Bronchial epithelial cell (primary cell): ENCODE measurements at regions not wholly inside any gene's neighbourhood (a gene's known extent, or its start where the extent isn't known, plus 50 kb on each side); places are given as distances from the start of the nearest gene placed in this dataset.

ENCODE experiments used
- DNase-seq: peaks from one replicate; pipeline ENCODE4 v3.0.0-alpha.2; 2010; ENCODE audit warnings: low read depth
- FAIRE-seq: peaks from 2 replicates; lab custom pipeline; 2011; peaks lifted over from hg19 to GRCh38; lab: Jason Lieb, UNC
- H3K27me3 ChIP-seq: 2 replicates; pipeline ENCODE4 v1.5.1; 2011; ENCODE audit warnings: low read length; ENCODE audit not compliant: control insufficient read depth, insufficient read depth
- H3K36me3 ChIP-seq: 2 replicates; pipeline ENCODE4 v1.5.1; 2011; ENCODE audit warnings: low read length; ENCODE audit not compliant: control insufficient read depth, insufficient read depth
- H3K4me3 ChIP-seq: 2 replicates; pipeline ENCODE4 v1.5.1; 2011; ENCODE audit warnings: mild to moderate bottlenecking, low read depth, low read length, control low read depth
- TF ChIP-seq, protein P1 (sequence below): IDR thresholded peaks from 2 replicates; pipeline ENCODE4 v1.5.1; 2011; ENCODE audit warnings: mild to moderate bottlenecking, moderate library complexity, low read length, control low read depth, inconsistent platforms; ENCODE audit not compliant: insufficient read depth, severe bottlenecking

DNA sequence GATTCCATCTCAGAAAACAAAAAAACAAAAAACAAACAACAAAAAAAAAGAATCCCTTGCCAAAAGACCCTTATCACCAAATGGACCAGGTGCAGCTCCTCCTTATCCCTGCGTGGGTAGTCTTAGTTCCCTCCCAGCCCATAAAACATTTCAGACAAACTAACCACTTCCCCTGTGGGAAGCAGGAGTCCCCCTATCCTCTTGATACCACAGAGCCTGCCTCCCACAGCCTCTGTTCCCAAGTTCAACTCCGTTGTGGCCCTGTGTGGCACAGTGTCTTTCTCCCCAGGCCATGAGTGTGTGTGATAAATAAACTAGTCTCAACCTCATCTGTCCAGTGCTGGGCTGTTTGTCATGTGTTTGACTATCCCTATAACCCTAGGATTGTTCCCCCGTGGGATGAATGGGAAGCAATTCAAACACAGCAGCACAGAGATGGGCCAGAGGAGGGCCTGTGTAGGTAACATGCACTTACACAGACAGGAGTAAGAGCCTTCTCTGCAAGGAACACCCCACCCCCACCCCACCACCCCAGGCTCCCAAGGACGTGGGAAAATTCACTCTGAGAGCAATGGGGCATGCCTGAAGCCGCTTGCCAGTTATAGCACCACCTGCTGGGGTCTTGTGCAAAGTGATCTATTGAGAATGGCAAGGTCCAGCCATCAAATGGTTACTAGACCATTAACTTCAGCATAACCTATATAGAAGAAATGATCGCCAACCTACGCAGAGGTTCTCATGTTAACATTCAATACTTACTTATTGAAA, 147.1 kb upstream of the GHITM start:
- Histone ChIP-seq H3K4me3 (no peak overlapping the region), H3K27me3 (no peaks in the 10 kb centered on the region), H3K36me3 (no peaks in the 10 kb centered on the region)
- DNase-seq (peak; percentile 33), FAIRE-seq (no peak)
- TF ChIP-seq, protein P1, sequence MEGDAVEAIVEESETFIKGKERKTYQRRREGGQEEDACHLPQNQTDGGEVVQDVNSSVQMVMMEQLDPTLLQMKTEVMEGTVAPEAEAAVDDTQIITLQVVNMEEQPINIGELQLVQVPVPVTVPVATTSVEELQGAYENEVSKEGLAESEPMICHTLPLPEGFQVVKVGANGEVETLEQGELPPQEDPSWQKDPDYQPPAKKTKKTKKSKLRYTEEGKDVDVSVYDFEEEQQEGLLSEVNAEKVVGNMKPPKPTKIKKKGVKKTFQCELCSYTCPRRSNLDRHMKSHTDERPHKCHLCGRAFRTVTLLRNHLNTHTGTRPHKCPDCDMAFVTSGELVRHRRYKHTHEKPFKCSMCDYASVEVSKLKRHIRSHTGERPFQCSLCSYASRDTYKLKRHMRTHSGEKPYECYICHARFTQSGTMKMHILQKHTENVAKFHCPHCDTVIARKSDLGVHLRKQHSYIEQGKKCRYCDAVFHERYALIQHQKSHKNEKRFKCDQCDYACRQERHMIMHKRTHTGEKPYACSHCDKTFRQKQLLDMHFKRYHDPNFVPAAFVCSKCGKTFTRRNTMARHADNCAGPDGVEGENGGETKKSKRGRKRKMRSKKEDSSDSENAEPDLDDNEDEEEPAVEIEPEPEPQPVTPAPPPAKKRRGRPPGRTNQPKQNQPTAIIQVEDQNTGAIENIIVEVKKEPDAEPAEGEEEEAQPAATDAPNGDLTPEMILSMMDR, result peak; percentile 58

DNA sequence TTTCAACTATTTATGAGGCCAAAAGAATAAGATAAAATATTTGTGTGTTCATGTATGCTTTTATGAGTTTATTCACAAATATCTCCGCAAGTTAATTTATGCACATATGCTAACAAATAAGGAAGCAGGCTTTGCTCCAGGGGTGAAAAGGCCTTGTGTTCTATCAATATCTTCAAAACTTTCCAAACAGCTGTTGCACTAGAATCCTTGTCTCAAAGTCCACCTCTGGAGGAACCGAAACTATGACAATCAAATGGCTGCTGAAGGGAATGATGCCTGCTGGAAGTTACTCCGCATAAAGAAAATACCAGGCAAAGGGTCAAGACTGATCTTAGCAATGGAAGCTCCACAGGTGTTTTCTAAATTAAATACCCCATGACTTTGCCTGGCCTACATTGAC, 145.0 kb upstream of the GHITM start:
- TF ChIP-seq, protein P1, result no peak
- FAIRE-seq (no peak), DNase-seq (no peak)
- Histone ChIP-seq H3K27me3 (no peaks in the 10 kb centered on the region), H3K36me3 (no peaks in the 10 kb centered on the region), H3K4me3 (no peak overlapping the region)

DNA sequence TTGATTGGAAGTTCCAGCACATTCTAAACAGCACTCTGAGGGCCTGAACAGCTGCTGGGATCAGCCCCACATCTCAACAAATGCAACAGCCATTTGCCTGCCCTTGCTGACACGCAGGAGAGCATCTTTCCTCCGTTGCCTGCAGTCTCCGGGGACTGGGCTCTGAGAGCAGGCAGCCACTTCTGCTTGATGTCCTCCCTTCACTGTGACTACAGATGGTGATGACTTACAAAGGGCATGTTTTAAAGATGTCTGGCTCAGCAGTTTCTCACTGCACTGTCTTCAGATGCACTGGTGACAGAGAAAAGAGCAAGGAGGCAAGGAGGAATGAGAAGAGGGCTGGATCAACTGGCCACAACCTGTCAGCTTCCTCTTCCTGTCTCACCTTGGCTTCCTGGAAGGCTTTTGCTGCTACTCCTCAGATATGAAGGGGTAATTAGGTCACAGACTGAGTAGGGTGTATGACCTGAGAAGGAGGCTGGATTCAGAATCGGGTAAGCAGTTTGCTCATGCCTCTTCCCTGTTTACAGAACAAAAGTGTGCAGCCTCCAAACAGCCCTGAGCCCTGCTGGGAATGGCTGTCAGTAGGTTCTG, 143.5 kb upstream of the GHITM start:
- TF ChIP-seq, protein P1, result no peak
- no peaks in the 10 kb centered on the region for H3K27me3 ChIP-seq
- H3K36me3 ChIP-seq, result no peaks in the 10 kb centered on the region
- H3K4me3 ChIP-seq, result no peak overlapping the region
- no peak for FAIRE-seq
- DNase-seq, result no peak

DNA sequence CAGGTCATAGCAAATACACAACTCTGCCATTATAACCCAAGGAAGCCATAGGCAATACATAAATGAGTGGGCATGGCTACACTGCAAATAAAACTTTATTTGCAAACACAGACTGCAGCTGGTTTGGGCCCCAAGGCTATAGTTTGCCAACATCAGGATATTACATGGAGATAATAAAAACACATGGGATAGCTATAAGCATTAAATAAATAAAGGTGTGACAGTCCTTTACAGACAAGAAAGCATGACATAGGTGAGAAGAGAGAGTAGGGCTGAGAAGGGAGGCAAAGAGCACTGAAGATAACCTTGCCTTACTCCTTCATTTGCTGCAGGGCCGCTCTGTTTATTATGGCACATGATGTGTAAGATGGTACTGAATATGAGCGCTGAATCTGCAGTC, 135.1 kb upstream of the GHITM start:
- DNase-seq (no peak), FAIRE-seq (no peak)
- no peaks in the 10 kb centered on the region for H3K27me3 ChIP-seq
- no peak overlapping the region for H3K4me3 ChIP-seq
- TF ChIP-seq, protein P1, result no peak
- no peaks in the 10 kb centered on the region for H3K36me3 ChIP-seq

DNA sequence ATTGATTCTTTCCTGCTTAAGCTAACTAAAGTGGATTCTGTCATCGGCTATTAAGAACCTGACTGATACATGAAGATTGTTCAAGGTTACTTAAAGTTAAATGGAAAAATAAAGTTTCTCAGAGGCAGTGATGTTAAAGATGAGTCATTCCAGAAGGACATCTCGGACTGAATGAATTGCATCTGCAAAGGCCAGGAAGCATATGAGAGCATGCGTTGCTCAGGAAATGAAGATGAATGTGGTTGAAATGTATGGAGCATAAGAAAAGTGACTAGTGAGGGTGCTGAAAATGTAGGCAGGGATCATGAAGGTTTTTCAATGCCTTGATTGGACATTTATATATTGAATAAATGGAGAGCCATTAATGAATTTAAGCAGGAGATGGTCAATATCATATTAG, 133.9 kb upstream of the GHITM start:
- FAIRE-seq, result no peak
- Histone ChIP-seq H3K27me3 (no peaks in the 10 kb centered on the region), H3K4me3 (no peak overlapping the region), H3K36me3 (no peaks in the 10 kb centered on the region)
- TF ChIP-seq, protein P1, result no peak
- no peak for DNase-seq

DNA sequence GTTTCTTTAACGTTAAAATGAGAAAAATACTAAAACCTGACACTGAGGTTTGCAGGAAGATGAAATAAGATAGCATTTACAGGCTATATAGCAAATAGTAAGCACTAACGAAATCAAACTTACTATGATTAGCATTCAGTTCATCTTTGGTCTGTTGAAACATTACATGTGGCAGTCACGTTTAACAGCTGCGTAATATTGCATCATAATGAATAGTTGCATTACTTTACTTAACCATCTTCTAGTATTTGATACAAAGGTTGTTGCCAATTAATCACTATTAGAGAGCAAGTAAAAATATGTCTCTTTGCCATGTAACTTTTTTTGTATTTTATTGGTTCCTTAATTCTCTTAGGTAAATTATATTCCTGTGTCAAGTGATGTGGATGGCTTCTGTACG, 131.8 kb upstream of the GHITM start:
- H3K36me3 ChIP-seq, result no peaks in the 10 kb centered on the region
- DNase-seq (no peak), FAIRE-seq (no peak)
- TF ChIP-seq, protein P1, result no peak
- H3K27me3 ChIP-seq, result no peaks in the 10 kb centered on the region
- H3K4me3 ChIP-seq, result no peak overlapping the region
